ENCODE measurements at regions not wholly inside any gene's neighbourhood (a gene's known extent, or its start where the extent isn't known, plus 50 kb on each side); places are given as distances from the start of the nearest gene placed in this dataset.

DNA sequence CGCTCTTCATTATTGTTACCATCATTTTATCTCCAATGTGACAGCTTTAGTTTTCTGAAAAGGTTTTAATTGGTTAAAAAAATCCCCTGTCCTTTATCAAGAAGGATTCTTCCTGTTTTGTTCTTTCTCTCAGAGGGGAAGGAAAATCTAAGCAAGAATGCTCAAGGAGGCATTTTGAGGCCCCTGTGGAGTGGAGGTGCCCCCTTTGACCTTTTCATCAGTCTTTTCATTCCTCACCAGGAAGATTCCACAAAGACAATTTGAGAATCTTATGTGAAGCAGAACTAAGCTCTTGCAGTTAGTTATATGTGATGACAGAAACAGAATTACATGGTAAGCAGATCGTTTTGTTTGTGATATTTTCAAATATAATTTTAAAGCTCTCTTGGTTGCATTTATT lies 489.6 kb downstream of the MAN2A1 start:
- TF ChIP-seq CTCF (IDR thresholded peaks at IDR 0.05) (no peak), POLR2A (IDR thresholded peaks at IDR 0.05) (no peak), POLR2AphosphoS5 (IDR thresholded peaks at IDR 0.05) (no peak), EP300 (IDR thresholded peaks at IDR 0.05) (no peak)
